Neural cell (in vitro differentiated cells): ENCODE measurements at regions not wholly inside any gene's neighbourhood (a gene's known extent, or its start where the extent isn't known, plus 50 kb on each side); places are given as distances from the start of the nearest gene placed in this dataset.

Source experiments
- EP300 ChIP-seq: fragments of 450-650 bp; conservative IDR thresholded peaks from 2 replicates; pipeline ENCODE4 v1.6.1; 2014; ENCODE audit warnings: antibody characterized with exemption, mild to moderate bottlenecking, moderate library complexity; ENCODE audit not compliant: poor library complexity, severe bottlenecking
- EZH2 ChIP-seq: fragments of 200-600, 300-800 bp; shearing (Covaris generic), sonication (generic); IDR thresholded peaks from 2 replicates; pipeline ENCODE4 v1.6.1; 2014; ENCODE audit warnings: antibody characterized with exemption, low read length, borderline replicate concordance, mild to moderate bottlenecking; ENCODE audit not compliant: insufficient read depth, poor library complexity, severe bottlenecking
- MXI1 ChIP-seq: fragments of 450-650 bp; conservative IDR thresholded peaks from 2 replicates; pipeline ENCODE4 v1.6.1; 2014; ENCODE audit warnings: antibody characterized with exemption, mild to moderate bottlenecking; ENCODE audit not compliant: poor library complexity, severe bottlenecking
- POLR2AphosphoS5 ChIP-seq: IDR thresholded peaks from 2 replicates; pipeline ENCODE4 v1.6.1; 2012
- RAD21 ChIP-seq: fragments of 450-650 bp; conservative IDR thresholded peaks from 2 replicates; pipeline ENCODE4 v1.6.1; 2014; ENCODE audit warnings: antibody characterized with exemption, mild to moderate bottlenecking, moderate library complexity
- SMC3 ChIP-seq: fragments of 450-650 bp; conservative IDR thresholded peaks from 2 replicates; pipeline ENCODE4 v1.6.1; 2014; ENCODE audit warnings: antibody characterized with exemption, mild to moderate bottlenecking, moderate library complexity; ENCODE audit not compliant: poor library complexity
- TAF1 ChIP-seq: IDR thresholded peaks from 2 replicates; pipeline ENCODE4 v1.6.1; 2012; ENCODE audit warnings: low read depth
- TF ChIP-seq, protein P1 (sequence below): fragments of 450-650 bp; IDR thresholded peaks from 2 replicates; pipeline ENCODE4 v1.5.1; 2014; ENCODE audit warnings: antibody characterized with exemption, mild to moderate bottlenecking, moderate library complexity; ENCODE audit not compliant: poor library complexity, severe bottlenecking
- TF ChIP-seq, protein P2 (sequence below): IDR thresholded peaks from 2 replicates; pipeline ENCODE4 v1.6.1; 2012; ENCODE audit warnings: borderline replicate concordance

- TF ChIP-seq, protein P1, sequence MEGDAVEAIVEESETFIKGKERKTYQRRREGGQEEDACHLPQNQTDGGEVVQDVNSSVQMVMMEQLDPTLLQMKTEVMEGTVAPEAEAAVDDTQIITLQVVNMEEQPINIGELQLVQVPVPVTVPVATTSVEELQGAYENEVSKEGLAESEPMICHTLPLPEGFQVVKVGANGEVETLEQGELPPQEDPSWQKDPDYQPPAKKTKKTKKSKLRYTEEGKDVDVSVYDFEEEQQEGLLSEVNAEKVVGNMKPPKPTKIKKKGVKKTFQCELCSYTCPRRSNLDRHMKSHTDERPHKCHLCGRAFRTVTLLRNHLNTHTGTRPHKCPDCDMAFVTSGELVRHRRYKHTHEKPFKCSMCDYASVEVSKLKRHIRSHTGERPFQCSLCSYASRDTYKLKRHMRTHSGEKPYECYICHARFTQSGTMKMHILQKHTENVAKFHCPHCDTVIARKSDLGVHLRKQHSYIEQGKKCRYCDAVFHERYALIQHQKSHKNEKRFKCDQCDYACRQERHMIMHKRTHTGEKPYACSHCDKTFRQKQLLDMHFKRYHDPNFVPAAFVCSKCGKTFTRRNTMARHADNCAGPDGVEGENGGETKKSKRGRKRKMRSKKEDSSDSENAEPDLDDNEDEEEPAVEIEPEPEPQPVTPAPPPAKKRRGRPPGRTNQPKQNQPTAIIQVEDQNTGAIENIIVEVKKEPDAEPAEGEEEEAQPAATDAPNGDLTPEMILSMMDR: no peak
- no peak for TF ChIP-seq RAD21
- TF ChIP-seq SMC3: no peak
- TF ChIP-seq POLR2AphosphoS5: no peak
- no peak for TF ChIP-seq TAF1
- no peak for TF ChIP-seq EZH2
- TF ChIP-seq, protein P2, sequence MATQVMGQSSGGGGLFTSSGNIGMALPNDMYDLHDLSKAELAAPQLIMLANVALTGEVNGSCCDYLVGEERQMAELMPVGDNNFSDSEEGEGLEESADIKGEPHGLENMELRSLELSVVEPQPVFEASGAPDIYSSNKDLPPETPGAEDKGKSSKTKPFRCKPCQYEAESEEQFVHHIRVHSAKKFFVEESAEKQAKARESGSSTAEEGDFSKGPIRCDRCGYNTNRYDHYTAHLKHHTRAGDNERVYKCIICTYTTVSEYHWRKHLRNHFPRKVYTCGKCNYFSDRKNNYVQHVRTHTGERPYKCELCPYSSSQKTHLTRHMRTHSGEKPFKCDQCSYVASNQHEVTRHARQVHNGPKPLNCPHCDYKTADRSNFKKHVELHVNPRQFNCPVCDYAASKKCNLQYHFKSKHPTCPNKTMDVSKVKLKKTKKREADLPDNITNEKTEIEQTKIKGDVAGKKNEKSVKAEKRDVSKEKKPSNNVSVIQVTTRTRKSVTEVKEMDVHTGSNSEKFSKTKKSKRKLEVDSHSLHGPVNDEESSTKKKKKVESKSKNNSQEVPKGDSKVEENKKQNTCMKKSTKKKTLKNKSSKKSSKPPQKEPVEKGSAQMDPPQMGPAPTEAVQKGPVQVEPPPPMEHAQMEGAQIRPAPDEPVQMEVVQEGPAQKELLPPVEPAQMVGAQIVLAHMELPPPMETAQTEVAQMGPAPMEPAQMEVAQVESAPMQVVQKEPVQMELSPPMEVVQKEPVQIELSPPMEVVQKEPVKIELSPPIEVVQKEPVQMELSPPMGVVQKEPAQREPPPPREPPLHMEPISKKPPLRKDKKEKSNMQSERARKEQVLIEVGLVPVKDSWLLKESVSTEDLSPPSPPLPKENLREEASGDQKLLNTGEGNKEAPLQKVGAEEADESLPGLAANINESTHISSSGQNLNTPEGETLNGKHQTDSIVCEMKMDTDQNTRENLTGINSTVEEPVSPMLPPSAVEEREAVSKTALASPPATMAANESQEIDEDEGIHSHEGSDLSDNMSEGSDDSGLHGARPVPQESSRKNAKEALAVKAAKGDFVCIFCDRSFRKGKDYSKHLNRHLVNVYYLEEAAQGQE: no peak
- no peak for TF ChIP-seq EP300
- no peak for TF ChIP-seq MXI1
Observed at GRCh38 chr7:96497567-96497966, 175.7 kb upstream of the SLC25A13 start.
